GM12875 (cell line): ENCODE measurements at regions not wholly inside any gene's neighbourhood (a gene's known extent, or its start where the extent isn't known, plus 50 kb on each side); places are given as distances from the start of the nearest gene placed in this dataset.
A peak's percentile ranks its signal among the peaks of the same experiment; 100 is the strongest.

Experiments
- H3K4me3 ChIP-seq: one replicate; pipeline ENCODE4 v1.5.1; 2011; ENCODE audit warnings: low read depth, low read length, control low read depth
- CTCF ChIP-seq: IDR thresholded peaks from 2 replicates; pipeline ENCODE4 v1.5.1; 2011; ENCODE audit warnings: low read depth, mild to moderate bottlenecking, control low read depth, inconsistent platforms, low read length, moderate library complexity, borderline replicate concordance; ENCODE audit not compliant: insufficient read depth

DNA sequence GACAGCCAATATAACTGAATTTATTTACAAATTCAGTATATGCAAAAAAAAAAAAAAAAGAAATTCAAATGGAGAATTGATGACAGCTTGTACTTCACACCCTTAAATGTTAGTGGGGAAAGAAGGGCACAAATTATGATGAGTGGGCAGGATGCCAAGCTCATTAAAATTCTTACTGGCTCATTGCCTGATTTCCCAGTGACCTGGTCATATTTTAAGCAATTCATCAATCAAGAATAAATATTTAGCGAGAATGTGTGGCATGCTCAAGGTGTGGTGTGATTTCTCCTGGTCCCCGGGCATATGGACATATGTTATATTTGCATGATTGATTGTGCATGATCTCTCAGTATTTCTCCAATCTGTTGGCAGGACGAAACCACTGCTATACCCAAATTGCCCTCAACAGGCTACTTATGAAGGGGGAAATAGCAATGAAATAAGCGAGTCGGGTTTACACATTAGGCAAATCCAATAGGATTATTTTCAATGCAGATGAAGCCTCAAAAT lies 883.0 kb downstream of the LRRTM4 start:
- no peak overlapping the region for H3K4me3 ChIP-seq
- TF ChIP-seq CTCF: no peak

- TF ChIP-seq CTCF: no peak
- no peak overlapping the region for H3K4me3 ChIP-seq
Measured at GRCh38 chr2:76633276-76633921, 888.8 kb downstream of the LRRTM4 start.

GRCh38 chr2:76625101-76625500 lies 897.1 kb downstream of the LRRTM4 start:
- TF ChIP-seq CTCF: no peak
- no peak overlapping the region for H3K4me3 ChIP-seq

- no peak overlapping the region for H3K4me3 ChIP-seq
- TF ChIP-seq CTCF: no peak
Measured at GRCh38 chr2:76613330-76613729, 902.6 kb upstream of the GCFC2 start.

- no peak for TF ChIP-seq CTCF
- no peak overlapping the region for H3K4me3 ChIP-seq
Measured at GRCh38 chr2:76612764-76613163, 902.0 kb upstream of the GCFC2 start.

DNA sequence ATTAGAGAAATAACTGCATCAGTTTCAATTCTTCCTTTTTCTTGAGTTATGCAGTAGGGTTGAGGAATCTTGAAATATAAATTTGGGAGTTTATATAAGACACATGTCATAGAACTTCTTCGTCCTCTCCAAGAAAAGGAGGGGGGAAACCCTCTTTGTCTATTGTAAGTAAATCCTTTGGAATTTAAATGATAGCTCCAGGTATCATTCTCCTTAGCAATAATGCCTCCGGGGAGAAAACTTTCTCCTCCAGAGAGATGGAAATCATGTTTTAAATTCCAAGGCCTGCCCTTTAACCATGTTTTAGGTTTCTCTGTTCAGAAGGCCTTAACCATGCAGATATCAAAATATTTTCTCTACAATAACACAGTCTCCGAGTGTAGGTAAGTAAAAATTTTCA lies 899.7 kb upstream of the GCFC2 start:
- TF ChIP-seq CTCF: no peak
- H3K4me3 ChIP-seq: no peak overlapping the region

- no peak overlapping the region for H3K4me3 ChIP-seq
- peak; percentile 79 for TF ChIP-seq CTCF
Measured at GRCh38 chr2:76599732-76600368, 889.1 kb upstream of the GCFC2 start.
